Neural crest cell (in vitro differentiated cells): ENCODE measurements at regions not wholly inside any gene's neighbourhood (a gene's known extent, or its start where the extent isn't known, plus 50 kb on each side); places are given as distances from the start of the nearest gene placed in this dataset.

Experiments
- DNase-seq: peaks from one replicate; pipeline ENCODE4 v3.0.0; 2021; ENCODE audit warnings: low read depth, mixed read lengths, low spot score
- H3K27ac Mint-ChIP-seq: one replicate; pipeline ENCODE4 v1.8.0; 2021; ENCODE audit warnings: mild to moderate bottlenecking, mixed read lengths; ENCODE audit not compliant: unreplicated experiment
- H3K27me3 Mint-ChIP-seq: 2 replicates; pipeline ENCODE4 v1.8.0; 2021; ENCODE audit warnings: low read depth, mild to moderate bottlenecking, mixed read lengths
- H3K36me3 Mint-ChIP-seq: 2 replicates; pipeline ENCODE4 v1.8.0; 2021; ENCODE audit warnings: low read depth, mild to moderate bottlenecking, mixed read lengths
- H3K4me1 Mint-ChIP-seq: 2 replicates; pipeline ENCODE4 v1.8.0; 2021; ENCODE audit warnings: mixed read lengths
- H3K4me3 Mint-ChIP-seq: one replicate; pipeline ENCODE4 v1.8.0; 2021; ENCODE audit warnings: mild to moderate bottlenecking, mixed read lengths
- H3K9me3 Mint-ChIP-seq: 2 replicates; pipeline ENCODE4 v1.8.0; 2021; ENCODE audit warnings: mixed read lengths
- CTCF ChIP-seq: fragments of 200-600 bp; sonication (generic); conservative IDR thresholded peaks from 2 replicates; pipeline ENCODE4 v1.5.0; 2021; ENCODE audit warnings: antibody characterized with exemption, mild to moderate bottlenecking

GRCh38 chr13:111915104-111915551, 151.8 kb upstream of the SOX1 start:
- H3K36me3 Mint-ChIP-seq, result no peaks in the 10 kb centered on the region
- no peak overlapping the region for H3K4me3 Mint-ChIP-seq
- no peaks in the 10 kb centered on the region for H3K27me3 Mint-ChIP-seq
- peaks cover 18% of the 10 kb centered on the region for H3K4me1 Mint-ChIP-seq
- H3K27ac Mint-ChIP-seq, result no peak overlapping the region
- TF ChIP-seq CTCF, result no peak
- no peaks in the 10 kb centered on the region for H3K9me3 Mint-ChIP-seq
- DNase-seq, result no peak

- peaks cover 23% of the 10 kb centered on the region for H3K4me1 Mint-ChIP-seq
- no peak for DNase-seq
- no peak for TF ChIP-seq CTCF
- H3K36me3 Mint-ChIP-seq, result no peaks in the 10 kb centered on the region
- H3K27me3 Mint-ChIP-seq, result no peaks in the 10 kb centered on the region
- no peak overlapping the region for H3K27ac Mint-ChIP-seq
- no peak overlapping the region for H3K4me3 Mint-ChIP-seq
- H3K9me3 Mint-ChIP-seq, result no peaks in the 10 kb centered on the region
Measured at GRCh38 chr13:111916201-111916600, 150.7 kb upstream of the SOX1 start.

- no peaks in the 10 kb centered on the region for H3K27me3 Mint-ChIP-seq
- no peak overlapping the region for H3K27ac Mint-ChIP-seq
- H3K4me1 Mint-ChIP-seq, result peaks cover 23% of the 10 kb centered on the region
- no peaks in the 10 kb centered on the region for H3K9me3 Mint-ChIP-seq
- DNase-seq, result no peak
- no peak overlapping the region for H3K4me3 Mint-ChIP-seq
- no peak for TF ChIP-seq CTCF
- H3K36me3 Mint-ChIP-seq, result no peaks in the 10 kb centered on the region
Measured at GRCh38 chr13:111917086-111917485, 149.9 kb upstream of the SOX1 start.

- peaks cover 20% of the 10 kb centered on the region for H3K4me1 Mint-ChIP-seq
- no peak for TF ChIP-seq CTCF
- no peak for DNase-seq
- H3K27ac Mint-ChIP-seq, result no peak overlapping the region
- no peaks in the 10 kb centered on the region for H3K36me3 Mint-ChIP-seq
- no peak overlapping the region for H3K4me3 Mint-ChIP-seq
- no peaks in the 10 kb centered on the region for H3K9me3 Mint-ChIP-seq
- no peaks in the 10 kb centered on the region for H3K27me3 Mint-ChIP-seq
Measured at GRCh38 chr13:111917901-111918300, 149.0 kb upstream of the SOX1 start.

- no peaks in the 10 kb centered on the region for H3K36me3 Mint-ChIP-seq
- H3K9me3 Mint-ChIP-seq, result no peaks in the 10 kb centered on the region
- TF ChIP-seq CTCF, result no peak
- no peak overlapping the region for H3K4me3 Mint-ChIP-seq
- no peak for DNase-seq
- no peaks in the 10 kb centered on the region for H3K27me3 Mint-ChIP-seq
- H3K4me1 Mint-ChIP-seq, result peaks cover 11% of the 10 kb centered on the region
- H3K27ac Mint-ChIP-seq, result no peak overlapping the region
Measured at GRCh38 chr13:111919286-111919685, 147.7 kb upstream of the SOX1 start.

GRCh38 chr13:111919849-111920248, 147.1 kb upstream of the SOX1 start:
- TF ChIP-seq CTCF, result no peak
- Mint-ChIP-seq H3K4me1 (peaks cover 17% of the 10 kb centered on the region), H3K27me3 (no peaks in the 10 kb centered on the region), H3K4me3 (no peak overlapping the region), H3K9me3 (no peaks in the 10 kb centered on the region), H3K36me3 (no peaks in the 10 kb centered on the region), H3K27ac (no peak overlapping the region)
- no peak for DNase-seq
